ENCODE measurements at regions not wholly inside any gene's neighbourhood (a gene's known extent, or its start where the extent isn't known, plus 50 kb on each side); places are given as distances from the start of the nearest gene placed in this dataset.

GRCh38 chr18:11544060-11544633, 65.2 kb upstream of the SLC35G4 start:
- H3K9ac ChIP-seq (ENCODE audit: extremely low read depth, low read length, poor library complexity, severe bottlenecking): no peak overlapping the region
- H3K4me3 ChIP-seq (ENCODE audit: low read length): no peak overlapping the region
- no peaks in the 10 kb centered on the region for H3K36me3 ChIP-seq (ENCODE audit: control insufficient read depth, insufficient read depth, low read length)
- Mint-ChIP-seq H3K4me3 (no peak overlapping the region), H3K36me3 (ENCODE audit: low read depth) (no peaks in the 10 kb centered on the region), H3K27me3 (ENCODE audit: insufficient read depth) (no peaks in the 10 kb centered on the region), H3K27ac (no peak overlapping the region), H3K9me3 (peaks cover 24% of the 10 kb centered on the region), H3K4me1 (no peaks in the 10 kb centered on the region)
- no peaks in the 10 kb centered on the region for H3K27me3 ChIP-seq (ENCODE audit: control insufficient read depth, insufficient read depth, low read length, poor library complexity, severe bottlenecking)
- no peak for TF ChIP-seq CTCF (conservative IDR thresholded peaks at IDR 0.05)
- H3K4me1 ChIP-seq (ENCODE audit: control insufficient read depth, insufficient read depth, low read length): no peaks in the 10 kb centered on the region
- no peak overlapping the region for H3K27ac ChIP-seq (ENCODE audit: low read depth, low read length)
- no peak for DNase-seq
- WGBS, 2 experiments (ENCODE audit: insufficient coverage in 1 of 2, insufficient read length in 1 of 2): 91 to 94% methylated on average over 3 to 4 of the region's 4 CpGs
- peaks cover 24% of the 10 kb centered on the region for H3K9me3 ChIP-seq (ENCODE audit: control insufficient read depth, low read length)

- Mint-ChIP-seq H3K27me3 (ENCODE audit: insufficient read depth) (no peaks in the 10 kb centered on the region), H3K4me1 (no peaks in the 10 kb centered on the region), H3K4me3 (no peak overlapping the region), H3K27ac (no peak overlapping the region), H3K9me3 (peaks cover 27% of the 10 kb centered on the region), H3K36me3 (ENCODE audit: low read depth) (no peaks in the 10 kb centered on the region)
- Histone ChIP-seq H3K9me3 (ENCODE audit: control insufficient read depth, low read length) (peaks cover 24% of the 10 kb centered on the region), H3K4me3 (ENCODE audit: low read length) (no peak overlapping the region), H3K9ac (ENCODE audit: extremely low read depth, low read length, poor library complexity, severe bottlenecking) (no peak overlapping the region), H3K36me3 (ENCODE audit: control insufficient read depth, insufficient read depth, low read length) (no peaks in the 10 kb centered on the region), H3K27me3 (ENCODE audit: control insufficient read depth, insufficient read depth, low read length, poor library complexity, severe bottlenecking) (no peaks in the 10 kb centered on the region), H3K4me1 (ENCODE audit: control insufficient read depth, insufficient read depth, low read length) (no peaks in the 10 kb centered on the region), H3K27ac (ENCODE audit: low read depth, low read length) (no peak overlapping the region)
- 89% methylated on average over 1 of the region's 1 CpG; no CpG with 5 or more reads in 1 of the 2 experiments for WGBS, 2 experiments (ENCODE audit: insufficient coverage in 1 of 2, insufficient read length in 1 of 2)
- DNase-seq: no peak
- TF ChIP-seq CTCF (conservative IDR thresholded peaks at IDR 0.05): no peak
These were observed 68.2 kb upstream of the SLC35G4 start for GRCh38 chr18:11541179-11541578.

- Mint-ChIP-seq H3K4me3 (no peak overlapping the region), H3K4me1 (no peaks in the 10 kb centered on the region), H3K36me3 (ENCODE audit: low read depth) (no peaks in the 10 kb centered on the region), H3K9me3 (peaks cover 12% of the 10 kb centered on the region), H3K27ac (no peak overlapping the region), H3K27me3 (ENCODE audit: insufficient read depth) (no peaks in the 10 kb centered on the region)
- H3K27me3 ChIP-seq (ENCODE audit: control insufficient read depth, insufficient read depth, low read length, poor library complexity, severe bottlenecking): no peaks in the 10 kb centered on the region
- DNase-seq: peak; percentile 57
- no peak overlapping the region for H3K4me3 ChIP-seq (ENCODE audit: low read length)
- peak; percentile 26 for TF ChIP-seq CTCF (conservative IDR thresholded peaks at IDR 0.05)
- no peaks in the 10 kb centered on the region for H3K4me1 ChIP-seq (ENCODE audit: control insufficient read depth, insufficient read depth, low read length)
- H3K27ac ChIP-seq (ENCODE audit: low read depth, low read length): no peak overlapping the region
- H3K36me3 ChIP-seq (ENCODE audit: control insufficient read depth, insufficient read depth, low read length): no peaks in the 10 kb centered on the region
- no peak overlapping the region for H3K9ac ChIP-seq (ENCODE audit: extremely low read depth, low read length, poor library complexity, severe bottlenecking)
- WGBS, 2 experiments (ENCODE audit: insufficient coverage in 1 of 2, insufficient read length in 1 of 2): 92 to 98% methylated on average over 7 to 13 of the region's 13 CpGs
- H3K9me3 ChIP-seq (ENCODE audit: control insufficient read depth, low read length): no peaks in the 10 kb centered on the region
These were observed 75.4 kb upstream of the SLC35G4 start for GRCh38 chr18:11533942-11534496.
